NB4 (cell line): ENCODE measurements at regions not wholly inside any gene's neighbourhood (a gene's known extent, or its start where the extent isn't known, plus 50 kb on each side); places are given as distances from the start of the nearest gene placed in this dataset.

ENCODE experiments used
- CTCF ChIP-seq: IDR thresholded peaks from one replicate; pipeline ENCODE4 v1.5.1; 2012; ENCODE audit warnings: low read depth, low read length
- MAX ChIP-seq: IDR thresholded peaks from 2 replicates; pipeline ENCODE4 v1.6.1; 2011; ENCODE audit warnings: low read depth, low read length
- POLR2A ChIP-seq: IDR thresholded peaks from 2 replicates; pipeline ENCODE4 v1.6.1; 2011; ENCODE audit warnings: mild to moderate bottlenecking; ENCODE audit not compliant: insufficient read length; ENCODE audit errors: extremely low read depth

- no peak for TF ChIP-seq CTCF
- no peak for TF ChIP-seq POLR2A
- no peak for TF ChIP-seq MAX
These were observed 198.1 kb upstream of the KLF14 start for GRCh38 chr7:130932088-130932487.
